MG63 (cell line): ENCODE measurements at regions not wholly inside any gene's neighbourhood (a gene's known extent, or its start where the extent isn't known, plus 50 kb on each side); places are given as distances from the start of the nearest gene placed in this dataset.
"Not testable (repeated sequence)": the region's sequence is repeated elsewhere in the genome, so short reads cannot be mapped to it uniquely, and the experiment has no call there.

ENCODE experiments used
- DNase-seq: peaks from one replicate; pipeline ENCODE4 v3.0.0-alpha.2; 2020
- H3K27me3 ChIP-seq: fragments of 250-450 bp; sonication (Bioruptor Pico); 2 replicates; pipeline ENCODE4 v1.5.1; 2020; ENCODE audit warnings: mild to moderate bottlenecking, moderate library complexity
- H3K36me3 ChIP-seq: fragments of 250-450 bp; sonication (Bioruptor Pico); 2 replicates; pipeline ENCODE4 v1.5.1; 2020; ENCODE audit warnings: mild to moderate bottlenecking, moderate library complexity
- H3K4me3 ChIP-seq: fragments of 250-450 bp; sonication (Bioruptor Pico); 2 replicates; pipeline ENCODE4 v1.5.1; 2020; ENCODE audit warnings: mild to moderate bottlenecking, moderate library complexity
- H3K9me3 ChIP-seq: fragments of 250-450 bp; sonication (Bioruptor Pico); 2 replicates; pipeline ENCODE4 v1.5.1; 2020; ENCODE audit warnings: mild to moderate bottlenecking, moderate library complexity

DNA sequence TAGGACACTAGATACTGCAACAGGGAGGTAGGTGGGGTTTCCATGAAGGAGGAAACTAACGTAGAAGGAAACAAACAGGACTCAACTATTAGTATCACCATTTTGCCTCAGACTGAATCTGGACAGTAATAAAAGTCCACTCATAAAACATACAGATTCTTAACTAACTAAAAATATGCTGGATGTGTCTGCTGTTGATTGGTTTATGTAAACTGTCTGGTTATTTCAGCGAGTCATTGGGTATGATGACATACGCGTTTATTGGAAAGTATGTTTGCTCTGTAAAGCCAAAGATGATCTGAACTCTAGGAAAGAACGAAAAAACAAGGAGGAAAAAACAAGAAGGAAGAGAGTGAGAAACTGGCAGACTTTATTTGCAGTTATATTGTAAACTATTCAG is 1816.1 kb upstream of the LRRTM1 start:
- Histone ChIP-seq H3K27me3 (no peaks in the 10 kb centered on the region), H3K36me3 (no peaks in the 10 kb centered on the region), H3K4me3 (no peak overlapping the region), H3K9me3 (no peaks in the 10 kb centered on the region)
- no peak for DNase-seq

DNA sequence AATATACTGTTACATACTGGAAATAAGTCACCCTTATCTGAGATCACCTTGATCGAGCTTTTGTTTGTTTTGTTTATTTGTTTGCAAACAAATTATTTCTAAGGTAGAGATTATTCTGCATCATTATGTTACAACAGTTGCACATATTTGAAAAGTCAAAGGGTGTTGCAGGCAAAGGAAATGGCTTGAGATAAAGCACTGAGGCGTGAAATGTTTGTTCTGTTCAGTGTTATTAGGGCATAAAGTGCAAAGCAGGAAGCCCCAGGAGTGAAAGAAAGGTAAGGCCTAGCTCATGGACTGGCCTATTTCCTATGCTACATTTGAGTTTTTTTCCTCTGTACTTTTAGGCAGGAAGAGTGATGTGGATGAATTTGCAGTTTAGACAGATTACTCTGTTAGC is 1815.6 kb upstream of the LRRTM1 start:
- no peak for DNase-seq
- Histone ChIP-seq H3K9me3 (no peaks in the 10 kb centered on the region), H3K27me3 (no peaks in the 10 kb centered on the region), H3K36me3 (no peaks in the 10 kb centered on the region), H3K4me3 (no peak overlapping the region)

DNA sequence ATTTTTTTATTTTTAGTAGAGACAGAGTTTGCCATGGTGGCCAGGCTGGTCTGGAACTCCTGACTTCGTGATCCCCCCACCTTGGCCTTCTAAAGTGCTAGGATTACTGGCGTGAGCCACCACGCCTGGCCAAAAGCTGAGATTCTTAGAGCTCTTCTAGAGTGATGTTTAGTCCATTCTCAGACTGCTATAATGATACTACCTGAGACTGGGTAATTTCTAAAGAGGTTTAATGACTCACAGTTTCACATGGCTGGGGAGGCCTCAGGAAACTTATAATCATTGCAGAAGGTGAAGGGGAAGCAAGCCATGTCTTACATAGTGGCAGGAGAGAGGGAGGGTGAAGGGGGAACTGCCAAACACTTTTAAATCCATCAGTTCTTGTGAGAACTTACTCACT is 1804.9 kb upstream of the LRRTM1 start:
- no peaks in the 10 kb centered on the region for H3K9me3 ChIP-seq
- no peaks in the 10 kb centered on the region for H3K36me3 ChIP-seq
- H3K27me3 ChIP-seq: no peaks in the 10 kb centered on the region
- no peak overlapping the region for H3K4me3 ChIP-seq
- DNase-seq: no peak

DNA sequence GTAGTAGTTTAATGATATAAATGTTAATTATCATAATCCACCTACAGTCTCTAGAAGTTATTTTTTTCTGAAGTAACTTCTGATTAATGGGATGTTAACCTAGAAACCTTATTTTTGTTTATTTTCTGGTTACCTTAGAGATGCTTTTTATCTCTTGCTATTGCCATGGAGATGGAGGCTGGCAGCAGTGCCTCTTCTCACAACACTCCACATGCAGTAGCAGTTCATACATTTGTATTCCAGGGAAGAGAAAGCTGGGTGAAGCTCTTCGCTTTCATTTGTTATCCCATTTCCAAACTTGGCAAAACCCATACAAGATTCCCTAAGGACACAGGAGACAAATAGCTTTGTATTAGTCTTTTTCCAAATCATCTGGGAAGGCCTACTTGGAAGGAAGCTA is 1794.1 kb upstream of the LRRTM1 start:
- Histone ChIP-seq H3K27me3 (no peaks in the 10 kb centered on the region), H3K9me3 (no peaks in the 10 kb centered on the region), H3K4me3 (no peak overlapping the region), H3K36me3 (no peaks in the 10 kb centered on the region)
- no peak for DNase-seq

DNA sequence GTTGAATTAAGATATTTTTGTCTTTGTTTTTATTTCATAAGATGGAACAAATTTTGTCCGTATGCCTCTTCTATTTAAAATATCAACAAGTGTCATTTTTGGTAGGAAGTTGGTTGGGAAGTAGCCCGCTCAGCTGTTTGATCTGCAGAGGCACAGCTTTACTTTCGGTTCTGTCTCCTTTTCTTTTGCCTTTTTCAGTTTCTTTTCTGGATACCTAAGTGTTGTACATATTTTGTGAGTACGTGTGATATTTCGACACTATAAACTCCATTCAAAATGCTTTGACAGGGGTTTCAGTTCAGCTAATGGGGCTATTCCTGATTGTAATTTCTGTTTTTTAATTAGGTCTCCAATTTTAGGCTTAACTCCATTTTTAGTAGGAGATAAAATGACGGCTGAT is 1785.0 kb upstream of the LRRTM1 start:
- Histone ChIP-seq H3K27me3 (no peaks in the 10 kb centered on the region), H3K4me3 (no peak overlapping the region), H3K36me3 (no peaks in the 10 kb centered on the region), H3K9me3 (no peaks in the 10 kb centered on the region)
- DNase-seq: no peak

DNA sequence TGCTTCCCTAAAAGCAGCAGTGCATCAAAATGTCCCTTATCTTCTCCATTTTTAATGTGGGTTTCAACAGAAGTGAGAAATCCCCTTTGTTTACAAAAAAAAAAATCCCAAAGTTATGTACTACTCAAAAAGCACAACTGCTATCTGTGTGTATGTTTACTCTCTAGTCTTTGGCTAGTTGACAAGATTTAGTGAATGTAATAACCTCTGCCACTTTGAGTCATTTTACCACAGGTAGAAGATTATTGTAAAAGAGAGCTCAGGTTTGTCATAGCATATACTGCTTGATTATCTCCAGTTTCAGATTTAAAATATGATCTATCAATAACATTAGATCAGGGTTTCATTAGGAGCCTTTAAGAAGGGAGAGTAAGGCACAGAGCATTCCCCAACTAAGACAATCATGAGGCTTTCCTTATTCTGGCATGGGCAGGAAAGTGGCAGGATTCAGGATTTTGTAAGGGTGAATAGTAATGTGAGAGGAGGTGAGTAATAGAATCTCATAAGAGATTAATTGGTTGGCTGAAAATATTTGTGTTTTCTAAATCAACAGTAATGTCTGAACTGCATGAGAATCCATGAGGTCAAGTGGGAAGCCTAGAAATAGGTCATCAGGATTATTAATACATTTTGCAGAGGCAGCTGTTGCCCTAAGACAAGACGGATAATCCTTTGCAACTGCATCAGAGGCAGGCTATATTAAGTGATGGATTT is 1780.3 kb upstream of the LRRTM1 start:
- Histone ChIP-seq H3K36me3 (no peaks in the 10 kb centered on the region), H3K4me3 (no peak overlapping the region), H3K9me3 (no peaks in the 10 kb centered on the region), H3K27me3 (no peaks in the 10 kb centered on the region)
- no peak for DNase-seq

DNA sequence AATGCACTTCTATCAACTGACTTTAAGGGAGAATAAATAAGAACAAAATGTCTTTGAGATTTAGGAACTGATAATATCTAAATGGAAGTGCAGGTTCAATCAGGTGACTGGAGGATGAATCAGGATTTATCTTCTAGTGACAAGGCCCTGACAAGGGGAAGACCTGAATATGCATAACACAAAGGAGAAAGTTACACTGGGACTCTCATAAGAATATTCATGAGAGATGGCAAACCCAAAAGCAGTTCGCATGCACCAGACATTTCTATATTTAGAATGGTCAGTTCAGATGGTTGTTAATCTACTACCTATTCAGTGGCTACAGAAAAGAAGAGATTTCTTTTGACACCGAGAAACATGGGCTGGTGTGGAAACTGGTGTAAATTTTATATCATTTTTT is 1771.3 kb upstream of the LRRTM1 start:
- no peaks in the 10 kb centered on the region for H3K27me3 ChIP-seq
- H3K9me3 ChIP-seq: no peaks in the 10 kb centered on the region
- DNase-seq: no peak
- no peaks in the 10 kb centered on the region for H3K36me3 ChIP-seq
- no peak overlapping the region for H3K4me3 ChIP-seq

DNA sequence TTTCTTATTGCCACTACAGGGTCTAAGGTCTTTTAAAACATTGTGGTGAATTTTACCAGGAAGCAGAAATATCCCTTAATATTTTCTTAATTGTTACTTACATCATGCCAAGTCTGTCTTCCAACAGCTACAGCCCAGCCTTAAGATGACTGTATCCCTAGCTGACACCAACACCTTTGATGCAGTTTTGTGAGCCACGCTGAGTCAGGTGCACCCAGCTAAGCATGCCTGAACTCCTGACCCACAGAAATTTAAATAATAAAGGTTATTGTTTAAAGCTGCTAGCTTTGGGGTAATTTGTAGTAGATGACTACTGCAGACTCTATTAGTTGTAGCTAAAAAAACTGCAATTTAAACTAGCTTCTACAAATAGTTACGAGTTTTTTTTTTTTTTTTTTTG is 1757.9 kb upstream of the LRRTM1 start:
- no peak for DNase-seq
- no peaks in the 10 kb centered on the region for H3K27me3 ChIP-seq
- no peaks in the 10 kb centered on the region for H3K36me3 ChIP-seq
- H3K9me3 ChIP-seq: no peaks in the 10 kb centered on the region
- H3K4me3 ChIP-seq: no peak overlapping the region

DNA sequence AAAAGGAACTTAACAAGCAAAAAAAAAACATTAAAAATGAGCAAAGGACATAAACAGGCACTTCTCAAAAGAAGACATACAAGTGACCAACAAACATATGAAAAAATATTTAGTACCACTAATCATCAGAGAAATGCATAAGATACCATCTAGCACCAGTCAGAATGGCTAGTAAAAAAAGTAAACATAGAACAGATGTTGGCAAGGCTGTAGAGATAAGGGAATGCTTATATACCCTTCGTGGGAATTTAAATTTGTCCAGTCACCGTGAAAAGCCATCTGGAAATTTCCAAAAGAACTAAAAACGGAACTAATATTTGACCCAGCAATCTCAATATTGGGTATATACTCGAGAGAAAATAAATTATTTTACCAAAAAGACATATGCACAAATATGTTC is 1751.3 kb upstream of the LRRTM1 start:
- H3K9me3 ChIP-seq: no peaks in the 10 kb centered on the region
- H3K36me3 ChIP-seq: no peaks in the 10 kb centered on the region
- H3K4me3 ChIP-seq: no peak overlapping the region
- no peaks in the 10 kb centered on the region for H3K27me3 ChIP-seq
- DNase-seq: no peak

DNA sequence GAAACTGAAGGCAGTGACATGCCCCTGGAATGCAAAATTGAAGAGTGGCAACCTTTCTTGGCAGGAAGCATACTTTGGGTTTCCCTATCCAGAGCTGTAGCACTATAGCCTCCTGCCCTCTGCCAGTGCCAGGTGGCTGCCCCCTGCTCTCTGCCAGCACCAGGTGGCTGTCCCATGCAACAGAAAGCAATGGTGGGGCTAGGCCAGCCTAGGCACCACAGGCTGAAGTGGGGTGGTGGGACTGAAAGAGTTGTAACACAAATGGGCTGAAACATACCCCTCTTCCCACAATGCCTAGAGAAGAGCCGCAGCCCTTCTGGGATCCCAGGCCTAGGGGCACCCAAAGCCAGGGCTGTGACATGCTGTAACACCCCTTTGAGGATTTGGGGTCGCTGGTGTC is 1739.3 kb upstream of the LRRTM1 start:
- no peaks in the 10 kb centered on the region for H3K36me3 ChIP-seq

DNA sequence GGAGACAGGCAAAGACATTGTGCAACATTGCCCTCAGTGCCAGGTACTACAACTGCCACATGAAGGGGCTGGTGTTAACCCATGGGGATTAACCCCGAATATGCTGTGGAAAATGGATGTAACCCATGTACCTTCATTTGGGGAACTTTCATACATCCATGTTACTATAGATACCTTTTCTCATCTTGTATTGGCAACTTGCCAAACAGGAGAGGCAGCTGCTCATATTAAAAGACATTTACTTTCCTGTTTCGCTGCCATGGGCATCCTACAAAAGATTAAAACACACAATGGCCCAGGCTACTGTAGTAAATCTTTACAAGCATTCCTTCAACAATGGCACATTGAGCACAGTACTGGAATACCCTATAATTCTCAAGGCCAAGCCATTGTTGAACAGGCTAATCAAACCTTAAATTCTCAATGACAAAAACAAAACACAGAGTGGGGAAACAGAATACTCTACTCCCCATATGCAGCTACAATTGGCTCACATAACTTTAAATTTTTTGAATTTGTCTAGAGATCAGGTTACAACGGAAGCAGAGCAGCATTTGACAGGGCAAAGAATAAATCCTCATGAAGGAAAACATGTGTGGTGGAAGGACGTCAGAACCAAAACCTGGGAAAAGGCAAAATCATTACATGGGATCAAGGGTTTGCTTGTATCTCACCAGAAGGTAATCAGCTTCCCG is 1723.5 kb upstream of the LRRTM1 start:
- no peak for DNase-seq
- H3K4me3 ChIP-seq: no peak overlapping the region
- no peaks in the 10 kb centered on the region for H3K36me3 ChIP-seq
- no peaks in the 10 kb centered on the region for H3K9me3 ChIP-seq
- no peaks in the 10 kb centered on the region for H3K27me3 ChIP-seq

More for the DNA sequence above, 1739.3 kb upstream of the LRRTM1 start:
- no peaks in the 10 kb centered on the region for H3K9me3 ChIP-seq
- H3K27me3 ChIP-seq: no peaks in the 10 kb centered on the region
- H3K4me3 ChIP-seq: no peak overlapping the region
- no peak for DNase-seq

DNA sequence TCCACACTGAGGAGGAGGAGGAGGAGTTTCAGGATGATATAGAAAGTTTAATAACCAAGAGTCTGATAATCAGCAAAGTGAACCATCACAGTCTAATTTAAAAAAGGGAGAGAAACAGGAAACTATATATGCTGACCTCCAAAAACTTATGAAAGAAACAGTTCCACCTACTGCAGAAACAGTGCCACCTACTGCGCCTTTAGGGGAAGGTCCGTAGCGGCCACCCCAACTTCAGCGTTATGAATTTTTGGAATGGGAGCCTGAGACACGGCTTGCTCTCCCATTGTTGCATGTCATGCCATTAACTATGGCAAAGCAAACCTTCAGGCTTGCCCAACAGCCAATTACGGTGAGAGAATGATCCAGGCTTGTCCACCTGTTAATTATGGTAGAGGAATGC is 1719.2 kb upstream of the LRRTM1 start:
- Histone ChIP-seq H3K36me3 (no peaks in the 10 kb centered on the region), H3K9me3 (no peaks in the 10 kb centered on the region), H3K4me3 (no peak overlapping the region), H3K27me3 (no peaks in the 10 kb centered on the region)
- DNase-seq: no peak

DNA sequence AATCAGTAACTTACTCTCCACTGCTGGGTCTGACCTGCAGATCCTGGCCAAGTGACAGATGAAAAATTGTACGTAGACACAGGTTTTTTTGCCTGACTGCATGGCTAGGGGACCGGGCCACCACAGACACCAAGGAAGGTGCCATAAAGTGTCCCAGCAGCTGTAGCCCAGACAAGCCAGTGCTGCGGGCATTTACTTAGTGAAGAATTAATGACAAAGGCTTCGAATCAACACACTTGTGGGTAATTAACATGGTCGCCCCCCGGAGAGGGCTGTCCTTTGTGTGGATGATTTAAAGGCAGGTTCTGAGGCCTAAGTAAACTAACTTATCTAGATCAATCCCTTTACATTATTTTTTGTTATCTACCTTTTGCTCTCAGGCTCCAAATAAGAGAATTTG is 1709.1 kb upstream of the LRRTM1 start:
- Histone ChIP-seq H3K27me3 (no peaks in the 10 kb centered on the region), H3K9me3 (no peaks in the 10 kb centered on the region), H3K4me3 (no peak overlapping the region), H3K36me3 (no peaks in the 10 kb centered on the region)
- DNase-seq: no peak

DNA sequence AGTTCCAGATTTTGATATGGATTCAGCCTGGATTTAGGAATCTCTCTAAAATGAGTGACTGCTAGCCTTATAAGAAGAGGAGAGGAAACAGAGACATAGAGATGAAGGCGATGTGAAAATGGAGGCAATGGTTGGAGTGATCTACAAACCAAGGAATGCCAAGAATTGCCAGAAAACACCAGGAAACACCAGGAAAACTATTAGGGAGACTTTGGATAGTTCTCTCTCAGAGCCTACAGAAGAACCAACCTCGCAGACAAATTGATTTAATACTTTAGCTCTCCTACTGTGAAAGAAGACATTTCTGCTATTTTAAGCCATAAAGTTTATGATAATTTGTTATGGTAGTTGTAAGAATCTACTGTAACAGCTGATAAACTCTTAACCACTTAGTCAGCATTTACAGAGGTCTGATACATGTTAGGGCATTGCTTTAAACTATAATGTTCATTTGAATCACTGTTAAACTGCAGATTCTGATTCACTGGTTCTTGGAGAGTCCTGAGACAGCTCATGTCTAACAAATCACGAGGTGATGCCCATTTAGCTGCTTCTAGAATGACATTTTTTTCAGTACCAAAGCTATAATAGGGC is 1702.6 kb upstream of the LRRTM1 start:
- no peaks in the 10 kb centered on the region for H3K27me3 ChIP-seq
- no peaks in the 10 kb centered on the region for H3K9me3 ChIP-seq
- no peaks in the 10 kb centered on the region for H3K36me3 ChIP-seq
- no peak for DNase-seq
- H3K4me3 ChIP-seq: no peak overlapping the region

DNA sequence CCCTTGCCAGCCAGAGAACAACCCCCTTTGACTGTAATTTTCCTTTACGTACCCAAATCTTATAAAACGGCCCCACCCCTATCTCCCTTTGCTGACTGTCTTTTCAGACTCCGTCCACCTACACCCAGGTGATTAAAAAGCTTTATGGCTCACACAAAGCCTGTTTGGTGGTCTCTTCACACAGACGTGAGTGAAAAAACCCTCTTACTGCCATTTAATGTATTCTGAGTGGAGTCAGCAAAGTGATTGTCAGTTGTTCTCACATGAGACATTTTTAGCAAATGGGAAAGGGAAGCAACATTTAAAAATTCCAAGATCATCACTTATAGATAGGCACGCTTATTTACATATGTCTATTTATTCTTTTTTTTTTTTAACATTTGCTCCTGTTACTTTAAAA is 1701.3 kb upstream of the LRRTM1 start:
- H3K36me3 ChIP-seq, H3K4me3 ChIP-seq, H3K9me3 ChIP-seq, H3K27me3 ChIP-seq, DNase-seq: not testable (repeated sequence)

DNA sequence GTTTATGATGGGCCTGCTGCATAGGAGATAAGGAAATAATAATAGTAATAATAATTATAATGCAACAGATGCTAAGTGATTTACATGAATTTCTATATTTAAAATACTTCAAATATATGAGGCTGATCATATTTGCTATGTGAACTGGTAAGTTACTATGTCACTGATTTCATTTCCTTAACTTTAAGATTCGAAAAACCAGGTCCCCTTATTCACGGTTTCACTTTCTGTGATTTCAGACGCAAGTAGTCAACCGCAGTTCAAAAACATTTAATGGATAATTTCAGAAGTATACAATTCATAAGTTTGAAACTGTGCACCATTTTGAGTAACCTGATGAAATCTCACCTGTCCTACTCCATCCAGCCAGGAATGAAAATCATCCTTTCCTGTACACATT is 1697.1 kb upstream of the LRRTM1 start:
- Histone ChIP-seq H3K36me3 (no peaks in the 10 kb centered on the region), H3K27me3 (no peaks in the 10 kb centered on the region), H3K9me3 (no peaks in the 10 kb centered on the region), H3K4me3 (no peak overlapping the region)
- DNase-seq: no peak

DNA sequence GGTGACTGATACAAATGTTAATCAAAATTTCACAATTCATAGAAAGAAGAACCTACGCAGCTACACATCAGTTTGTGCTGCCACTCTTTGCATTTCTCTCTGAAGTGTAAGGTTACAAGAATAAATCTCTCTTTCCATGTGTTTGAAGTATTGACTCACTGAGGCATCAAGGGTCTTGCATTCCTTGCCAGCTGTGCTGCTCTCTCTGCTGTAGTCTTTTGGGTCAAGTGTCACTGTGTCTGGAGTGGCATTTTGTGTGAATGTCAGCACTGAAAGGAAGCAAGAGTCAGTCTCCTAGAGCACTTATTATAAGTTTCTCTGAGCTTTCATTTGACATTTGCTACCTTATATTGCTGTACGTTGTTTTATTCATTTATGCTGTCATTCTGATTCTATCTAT is 1696.1 kb upstream of the LRRTM1 start:
- no peaks in the 10 kb centered on the region for H3K9me3 ChIP-seq
- no peaks in the 10 kb centered on the region for H3K36me3 ChIP-seq
- no peak overlapping the region for H3K4me3 ChIP-seq
- no peaks in the 10 kb centered on the region for H3K27me3 ChIP-seq
- DNase-seq: no peak

DNA sequence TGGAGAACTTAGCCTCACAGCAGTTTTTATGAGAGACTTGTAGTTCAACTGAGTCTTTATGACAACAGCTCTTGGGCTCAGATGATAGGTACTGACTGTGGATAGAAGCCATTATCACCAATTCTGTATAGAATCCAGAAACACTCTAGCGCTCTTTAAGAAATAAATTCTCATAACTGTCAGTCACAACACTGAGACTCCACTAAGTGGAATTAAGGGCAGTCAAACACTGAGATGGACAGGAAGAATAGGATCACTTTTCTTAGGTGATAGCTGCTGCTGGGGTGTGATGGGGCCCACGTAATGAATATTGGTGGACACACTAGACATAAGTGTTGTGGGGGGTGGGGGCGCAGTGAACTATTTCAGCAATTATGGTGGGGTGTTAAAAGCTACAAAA is 1691.8 kb upstream of the LRRTM1 start:
- H3K9me3 ChIP-seq: no peaks in the 10 kb centered on the region
- H3K4me3 ChIP-seq: no peak overlapping the region
- no peak for DNase-seq
- H3K27me3 ChIP-seq: no peaks in the 10 kb centered on the region
- H3K36me3 ChIP-seq: no peaks in the 10 kb centered on the region
